ENCODE measurements at regions not wholly inside any gene's neighbourhood (a gene's known extent, or its start where the extent isn't known, plus 50 kb on each side); places are given as distances from the start of the nearest gene placed in this dataset.

DNA sequence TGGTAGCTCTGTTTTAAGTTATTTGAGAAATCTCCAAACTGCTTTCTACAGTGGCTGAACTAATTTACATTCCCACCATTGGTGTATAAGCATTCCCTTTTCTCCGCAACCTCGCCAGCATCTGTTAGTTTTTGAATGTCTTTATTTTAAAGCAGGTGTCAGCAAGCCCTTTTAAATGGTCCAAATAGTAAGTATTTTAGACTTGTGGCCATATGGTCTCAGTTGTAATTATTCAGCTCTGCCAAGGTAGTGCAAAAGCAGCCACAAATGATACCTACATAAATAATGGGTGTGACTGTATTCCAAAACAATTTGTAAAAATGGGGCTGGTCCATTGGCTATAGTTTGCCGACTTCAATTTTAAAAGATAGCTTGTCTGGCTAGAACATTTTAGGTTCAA, 58.7 kb upstream of the TMTC4 start:
- Histone ChIP-seq H3K27me3 (ENCODE audit: control insufficient read depth, insufficient read depth, low read length) (no peaks in the 10 kb centered on the region), H4K20me1 (ENCODE audit: insufficient read depth, low read length) (no peaks in the 10 kb centered on the region), H2BK5ac (ENCODE audit: low read depth, low read length, poor library complexity, severe bottlenecking) (no peak overlapping the region), H3K79me1 (ENCODE audit: low read depth in 1 of 2, low read length in 2 of 2) (no peaks in the 10 kb centered on the region), H3K14ac (replicated peaks; ENCODE audit: low read depth, low read length) (no peak overlapping the region), H3K4me3 (ENCODE audit: insufficient read depth, low read depth, low read length) (no peak overlapping the region), H2AK5ac (ENCODE audit: low read depth, low read length) (no peak overlapping the region), H3K9me1 (ENCODE audit: insufficient read depth, low read length) (no peaks in the 10 kb centered on the region), H3K9me3 (ENCODE audit: control insufficient read depth, insufficient read depth, low read length) (no peaks in the 10 kb centered on the region), H3K4me2 (ENCODE audit: low read depth, low read length) (no peak overlapping the region), H2BK20ac (ENCODE audit: low read depth, low read length) (no peak overlapping the region), H4K91ac (ENCODE audit: insufficient read depth, low read depth, low read length) (no peak overlapping the region), H3K27ac (ENCODE audit: insufficient read depth, low read length) (no peak overlapping the region), H4K8ac (ENCODE audit: low read depth in 2 of 2, low read length in 2 of 2) (no peak overlapping the region), H2AFZ (replicated peaks; ENCODE audit: low read length, poor library complexity) (no peak overlapping the region), H3K23ac (ENCODE audit: low read depth, low read length) (no peak overlapping the region), H3K4me1 (ENCODE audit: control insufficient read depth, insufficient read depth, low read length) (no peaks in the 10 kb centered on the region), H3K56ac (ENCODE audit: extremely low read depth, insufficient read depth, low read length) (no peak overlapping the region), H4K5ac (ENCODE audit: low read depth, low read length) (no peak overlapping the region), H3K4ac (ENCODE audit: low read depth, low read length) (no peak overlapping the region), H3K36me3 (ENCODE audit: control insufficient read depth, insufficient read depth, low read length) (no peaks in the 10 kb centered on the region), H3K18ac (ENCODE audit: low read depth, low read length) (no peak overlapping the region), H2BK120ac (ENCODE audit: low read depth, low read length) (no peak overlapping the region), H2BK15ac (ENCODE audit: low read depth, low read length) (no peak overlapping the region), H2AK9ac (replicated peaks; ENCODE audit: low read depth, low read length, poor library complexity) (no peak overlapping the region), H3K9ac (ENCODE audit: low read depth, low read length) (no peak overlapping the region)
- no peak for ATAC-seq (ENCODE audit: low read depth)
- in situ Hi-C loops (cut with MboI; ENCODE audit: low sequenced_read_pairs): no loop called here
- dilution Hi-C loops (cut with HindIII; ENCODE audit: low sequenced_read_pairs, unreplicated experiment): no loop called here
- DNase-seq: no peak
- CTCF ChIA-PET: interaction anchor here (1.0 kb wide), 1 partner anchor 395 kb away, joined by 3 read pairs; no protein-coding TSS in a partner anchor
- TF ChIP-seq RCOR1 (IDR thresholded peaks at IDR 0.05; ENCODE audit: insufficient replicate concordance, low read length) (no peak), BHLHE40 (IDR thresholded peaks at IDR 0.05; ENCODE audit: low read depth, low read length) (no peak), SMC3 (IDR thresholded peaks at IDR 0.05; ENCODE audit: low read depth, low read length) (no peak), RFX5 (IDR thresholded peaks at IDR 0.05; ENCODE audit: low read depth, low read length) (no peak), CHD1 (IDR thresholded peaks at IDR 0.05; ENCODE audit: low read depth, low read length) (no peak), MAZ (IDR thresholded peaks at IDR 0.05; ENCODE audit: borderline replicate concordance, low read depth, low read length) (no peak), CEBPB (IDR thresholded peaks at IDR 0.05; ENCODE audit: low read depth, low read length) (no peak), ELK1 (IDR thresholded peaks at IDR 0.05; ENCODE audit: borderline replicate concordance, low read depth, low read length) (no peak)
- TF ChIP-seq, protein P1, sequence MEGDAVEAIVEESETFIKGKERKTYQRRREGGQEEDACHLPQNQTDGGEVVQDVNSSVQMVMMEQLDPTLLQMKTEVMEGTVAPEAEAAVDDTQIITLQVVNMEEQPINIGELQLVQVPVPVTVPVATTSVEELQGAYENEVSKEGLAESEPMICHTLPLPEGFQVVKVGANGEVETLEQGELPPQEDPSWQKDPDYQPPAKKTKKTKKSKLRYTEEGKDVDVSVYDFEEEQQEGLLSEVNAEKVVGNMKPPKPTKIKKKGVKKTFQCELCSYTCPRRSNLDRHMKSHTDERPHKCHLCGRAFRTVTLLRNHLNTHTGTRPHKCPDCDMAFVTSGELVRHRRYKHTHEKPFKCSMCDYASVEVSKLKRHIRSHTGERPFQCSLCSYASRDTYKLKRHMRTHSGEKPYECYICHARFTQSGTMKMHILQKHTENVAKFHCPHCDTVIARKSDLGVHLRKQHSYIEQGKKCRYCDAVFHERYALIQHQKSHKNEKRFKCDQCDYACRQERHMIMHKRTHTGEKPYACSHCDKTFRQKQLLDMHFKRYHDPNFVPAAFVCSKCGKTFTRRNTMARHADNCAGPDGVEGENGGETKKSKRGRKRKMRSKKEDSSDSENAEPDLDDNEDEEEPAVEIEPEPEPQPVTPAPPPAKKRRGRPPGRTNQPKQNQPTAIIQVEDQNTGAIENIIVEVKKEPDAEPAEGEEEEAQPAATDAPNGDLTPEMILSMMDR (conservative IDR thresholded peaks at IDR 0.05; ENCODE audit: low read depth, low read length): no peak
- intact Hi-C loops (cut with micrococcal nuclease): no loop called here
- no CpG with 5 or more reads among the region's 3 CpGs for WGBS, 2 experiments (ENCODE audit: extremely low coverage in 2 of 2, insufficient read length in 1 of 2)
- no TSS peak for BruUV-seq (replicated peaks)
- POLR2A ChIA-PET (ENCODE audit: unreplicated experiment): no interaction called here
